AML-193 (cell line): ENCODE measurements at regions not wholly inside any gene's neighbourhood (a gene's known extent, or its start where the extent isn't known, plus 50 kb on each side); places are given as distances from the start of the nearest gene placed in this dataset.

ENCODE experiments used
- DNase-seq, 2 experiments: peaks; one replicate each; lab custom pipeline; 2025; lab: John Stamatoyannopoulos, UW

DNA sequence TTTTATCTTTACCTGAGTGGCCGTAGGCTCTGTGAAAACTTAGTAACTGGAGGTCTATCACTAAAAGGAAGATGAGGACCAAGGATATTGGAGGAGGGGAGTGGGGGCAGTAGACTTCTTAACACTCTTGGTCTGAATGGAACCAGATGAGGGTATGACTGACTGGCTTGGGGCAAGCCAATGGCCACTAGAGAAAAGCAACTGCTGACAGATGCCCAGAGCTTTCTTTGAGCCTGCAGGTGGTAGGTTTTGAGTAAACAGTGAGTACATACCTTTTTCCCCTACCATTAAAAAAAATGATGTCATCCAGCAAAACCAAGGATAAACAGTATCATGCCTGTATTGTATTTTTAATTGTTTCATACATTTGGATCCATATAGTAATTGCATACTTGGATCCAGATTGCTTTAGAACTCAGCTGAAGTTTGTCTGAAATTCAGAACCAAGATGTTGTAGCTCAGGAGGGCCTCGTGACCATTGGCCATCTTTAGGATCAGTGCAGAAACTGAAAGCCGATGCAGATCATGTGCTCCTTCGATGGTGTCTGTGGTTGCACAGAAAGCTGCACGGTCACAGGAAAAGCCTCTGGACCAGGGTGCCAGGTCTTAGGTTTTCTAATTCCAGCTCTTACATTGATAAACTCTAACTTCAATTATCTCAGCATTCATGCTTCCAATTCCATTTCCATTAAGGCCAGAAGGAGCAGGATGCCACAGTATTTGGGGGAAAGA is 131.0 kb downstream of the PDGFRA start:
- no peak for DNase-seq

DNA sequence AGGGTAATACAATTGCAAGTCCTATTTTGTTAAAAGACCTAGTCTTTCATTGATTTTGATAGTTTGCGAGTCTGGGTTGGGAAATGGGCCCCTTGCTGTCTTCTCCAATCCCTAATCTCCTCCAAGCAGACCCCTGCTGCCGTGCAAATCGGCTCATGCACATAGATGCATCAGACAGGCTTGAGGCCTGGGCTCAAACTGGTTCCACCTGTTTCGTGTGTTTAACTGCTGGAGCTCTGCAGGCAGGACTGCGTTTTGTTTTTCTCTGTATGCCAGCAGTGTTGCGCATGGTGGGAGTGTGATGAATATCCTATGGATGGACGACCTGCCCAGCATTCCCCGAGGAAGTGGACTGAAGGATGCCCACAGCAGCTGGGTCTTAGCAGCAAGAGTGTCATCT is 133.9 kb downstream of the PDGFRA start:
- no peak for DNase-seq

DNA sequence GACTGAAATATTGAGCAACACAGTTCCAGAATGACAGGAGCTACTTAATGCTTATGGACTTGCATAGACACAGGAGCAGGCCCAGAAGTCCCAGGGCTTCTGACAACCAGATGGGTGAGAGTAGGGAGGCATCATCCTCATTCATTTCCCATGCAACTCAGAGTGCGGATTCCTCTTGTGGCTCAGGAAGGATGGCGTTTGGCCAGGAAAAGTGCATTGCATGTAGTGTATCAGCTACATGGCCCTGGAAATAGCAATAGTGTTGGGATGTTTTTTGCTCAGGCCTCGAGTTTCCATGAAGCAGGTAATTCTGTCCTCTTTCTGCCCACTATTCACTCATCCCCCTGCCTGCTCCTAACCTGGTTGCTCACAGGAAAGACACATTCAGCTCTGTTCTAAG is 136.6 kb downstream of the PDGFRA start:
- DNase-seq, result no peak

DNA sequence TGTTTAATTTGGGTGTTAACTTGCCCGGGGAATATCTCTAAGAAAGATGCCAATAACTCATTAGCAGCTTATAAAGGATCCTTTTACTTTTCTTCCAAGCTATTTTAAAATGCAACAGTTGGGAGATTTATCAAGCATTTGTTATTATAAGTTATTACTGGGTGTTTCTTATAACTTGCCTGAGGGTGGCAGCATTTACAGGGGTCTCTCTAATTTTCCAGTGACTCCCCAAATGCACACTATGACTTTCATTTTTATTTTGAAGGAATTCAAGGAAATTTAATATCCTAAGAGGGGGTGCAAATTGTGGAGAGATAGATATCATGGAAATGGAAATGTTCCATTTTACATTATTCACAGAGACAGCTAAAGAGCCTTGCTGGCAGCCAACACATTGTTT is 138.0 kb downstream of the PDGFRA start:
- no peak for DNase-seq

DNA sequence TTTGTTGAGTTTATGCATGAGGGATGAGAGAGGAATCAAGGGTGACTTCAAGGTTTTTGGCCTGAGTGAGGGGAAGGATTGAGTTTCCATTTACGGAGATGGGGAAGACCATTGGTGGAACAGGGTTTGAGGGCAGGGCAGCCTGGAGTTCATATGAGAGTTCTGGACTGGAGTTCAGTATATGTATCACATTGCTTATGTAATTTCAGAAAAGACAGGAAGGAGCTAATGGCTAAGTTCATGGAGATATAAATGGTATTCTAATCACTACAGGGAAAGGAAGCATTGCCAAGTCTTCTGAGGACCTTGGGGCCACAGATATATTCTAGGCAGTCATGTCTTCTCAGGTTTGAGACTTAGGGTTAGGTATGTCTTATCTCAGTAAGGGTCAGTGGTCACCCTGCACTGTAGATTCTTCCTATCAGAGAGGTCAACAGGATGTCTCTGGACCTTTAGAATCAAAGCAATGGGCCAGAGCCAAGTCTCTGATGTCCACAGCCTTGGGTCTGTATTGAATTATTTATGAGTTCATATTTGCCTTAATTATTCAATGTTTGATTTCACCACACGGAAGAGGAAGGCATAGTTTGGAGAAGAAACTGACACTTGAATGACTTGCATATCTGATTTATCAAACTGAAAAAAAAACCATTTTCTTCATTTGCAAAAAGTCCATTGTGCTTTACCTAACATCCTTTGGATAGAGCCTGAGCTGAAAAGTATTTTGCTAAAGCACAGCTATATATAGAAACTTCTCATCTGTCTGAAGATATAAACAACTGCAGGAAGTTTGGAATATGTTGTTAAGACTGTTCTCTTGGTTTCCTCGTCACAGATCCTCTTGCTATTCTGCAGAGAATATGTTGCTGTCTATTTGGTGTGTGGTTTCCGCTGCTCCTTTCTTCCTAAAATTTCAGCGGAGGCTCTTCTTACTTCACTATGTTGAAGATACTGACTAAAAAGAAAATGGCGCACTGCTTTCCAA is 139.5 kb downstream of the PDGFRA start:
- no peak for DNase-seq

DNA sequence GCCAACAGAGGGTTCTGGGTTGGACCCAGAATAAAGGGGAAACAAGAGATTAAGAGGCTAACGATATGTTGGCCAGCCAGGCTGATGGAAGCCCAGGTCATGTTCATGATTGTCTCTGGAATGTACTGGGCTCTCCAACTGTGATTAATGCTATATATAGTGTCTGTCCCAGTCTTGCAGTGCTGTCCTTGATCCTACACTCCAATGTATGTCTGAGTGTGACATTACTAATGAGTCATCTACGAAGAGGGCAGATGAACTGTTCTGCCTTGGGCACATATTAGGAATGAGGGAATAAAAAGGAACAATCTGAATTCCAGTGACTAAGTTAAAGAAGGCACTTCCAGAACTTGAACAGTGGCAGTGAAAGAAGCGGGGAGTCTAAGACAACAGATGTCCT is 142.1 kb downstream of the PDGFRA start:
- DNase-seq, result no peak

DNA sequence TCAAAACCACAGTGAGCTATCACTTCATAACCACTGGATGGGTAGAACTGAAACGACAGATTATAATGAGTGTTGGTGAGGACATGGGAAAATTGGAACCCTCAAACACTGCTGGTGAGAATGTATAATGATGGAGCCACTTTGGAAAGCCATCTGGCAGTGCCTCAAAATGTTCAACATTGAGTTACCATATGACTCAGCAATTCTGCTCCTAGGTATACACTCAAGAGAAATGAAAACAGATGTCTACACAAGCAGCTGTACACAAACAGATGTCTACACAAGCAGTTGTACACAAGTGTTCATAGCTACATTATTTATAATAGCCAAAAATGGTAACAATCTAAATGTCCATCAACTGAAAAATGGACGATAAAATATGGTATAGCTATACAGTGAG is 143.9 kb downstream of the PDGFRA start:
- DNase-seq, result no peak

DNA sequence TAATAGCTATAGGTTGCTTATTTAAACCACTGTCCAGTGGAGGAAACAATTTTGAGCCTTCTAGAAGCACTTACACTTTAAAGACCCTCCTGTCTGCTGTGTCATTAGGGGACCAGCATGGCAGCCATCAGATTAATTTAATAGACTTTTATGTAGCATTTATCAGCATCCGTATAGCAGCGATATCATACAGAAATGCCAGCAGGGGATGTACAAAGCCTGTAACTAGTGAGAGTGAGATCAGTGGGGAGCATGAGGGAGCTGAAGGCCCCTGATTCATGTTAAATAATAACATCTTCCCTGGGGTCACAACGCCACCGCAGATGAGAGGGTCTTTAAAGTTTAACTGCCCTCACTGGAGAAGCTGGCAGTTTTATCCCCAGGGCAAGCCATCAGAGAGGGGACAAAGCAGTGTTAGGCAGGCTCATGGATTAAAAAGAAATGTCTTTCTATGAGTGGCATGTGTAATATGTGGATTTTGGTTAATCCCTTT is 144.7 kb downstream of the PDGFRA start:
- no peak for DNase-seq

DNA sequence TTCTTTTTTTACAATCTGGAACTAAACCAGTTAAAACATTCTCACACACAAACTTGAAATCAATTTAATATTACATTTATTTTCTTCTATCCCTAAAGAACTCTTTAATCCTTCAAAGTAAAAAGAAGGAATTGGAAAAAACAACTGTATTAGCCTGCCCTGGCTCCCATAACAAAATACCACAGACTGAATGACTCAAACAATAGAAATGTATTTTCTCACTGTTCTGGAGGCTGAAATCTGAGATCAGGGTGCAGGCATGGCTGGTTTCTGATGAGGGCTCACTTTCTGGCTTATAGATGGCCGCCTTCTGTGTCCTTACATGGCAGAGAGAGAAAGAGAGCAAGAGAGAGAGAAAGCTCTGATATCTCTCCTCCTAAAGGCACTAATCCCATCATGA is 149.4 kb downstream of the PDGFRA start:
- no peak for DNase-seq

DNA sequence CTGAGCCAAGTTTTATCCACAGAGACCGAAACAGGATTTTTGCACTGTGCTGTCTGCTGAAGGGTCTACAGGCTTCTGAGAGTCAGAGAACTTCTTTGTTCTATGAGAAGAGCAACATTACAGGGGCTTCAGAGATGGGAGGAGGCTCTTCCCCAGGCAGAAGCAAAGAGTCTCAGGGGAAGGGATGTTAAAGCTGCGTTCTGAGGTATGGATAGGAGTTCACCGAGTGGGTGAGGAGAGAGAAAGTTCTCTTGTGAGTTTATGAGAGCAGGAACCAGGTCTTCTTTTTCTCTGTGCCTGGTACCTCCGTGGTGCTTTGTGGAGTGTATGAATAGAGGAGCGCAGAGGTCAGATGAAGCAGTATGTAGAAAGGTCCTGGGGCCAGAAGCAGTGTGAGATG is 155.1 kb downstream of the PDGFRA start:
- no peak for DNase-seq

DNA sequence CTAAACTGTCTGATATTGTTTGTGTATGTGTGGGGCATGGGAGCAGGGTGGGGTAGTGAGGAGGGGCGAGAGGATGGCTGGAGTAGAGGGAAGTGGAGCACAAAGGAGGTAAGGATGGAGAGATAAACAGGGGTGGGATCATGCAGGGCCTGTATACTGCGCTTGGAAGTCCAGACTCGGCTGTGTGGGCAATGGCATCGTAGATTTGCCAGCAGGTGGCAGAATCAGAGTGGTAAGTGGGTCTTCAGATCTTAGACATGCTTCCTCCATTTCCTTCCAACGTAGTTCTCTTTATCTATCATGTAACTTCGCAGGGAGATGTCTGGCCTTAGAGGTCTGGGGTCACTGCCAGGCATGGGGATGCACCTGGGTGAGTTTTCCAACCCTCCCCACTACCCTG is 155.5 kb downstream of the PDGFRA start:
- no peak for DNase-seq

DNA sequence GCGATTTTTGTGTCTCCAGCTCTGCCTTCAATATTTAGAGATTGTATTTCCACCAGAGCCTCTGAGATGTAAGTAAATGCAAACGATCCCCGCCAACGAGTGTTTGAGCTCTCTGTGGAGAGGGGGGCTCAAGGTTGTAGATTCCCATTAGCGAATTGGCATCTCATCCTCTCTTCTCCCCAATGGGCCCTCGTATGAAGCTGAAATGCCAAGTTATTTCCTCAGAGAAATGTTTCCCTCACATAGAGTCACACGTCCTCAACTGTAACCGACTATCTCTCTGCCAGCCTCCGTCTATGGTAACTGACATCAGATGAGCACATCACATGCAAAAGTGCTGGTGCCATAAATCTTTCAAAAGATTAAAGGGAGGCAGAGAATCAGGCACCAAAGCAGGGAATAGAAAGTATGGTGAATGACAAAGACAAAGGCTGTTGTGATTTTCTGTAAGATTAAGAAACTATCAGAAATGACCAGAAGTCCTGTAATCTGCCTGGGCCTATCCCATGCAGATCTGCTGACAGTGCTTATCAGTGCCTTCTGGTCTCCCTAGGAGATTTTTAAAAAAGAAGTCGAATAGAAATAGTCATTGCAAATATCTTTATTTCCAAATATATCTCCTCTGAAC is 157.1 kb downstream of the PDGFRA start:
- DNase-seq, result no peak

DNA sequence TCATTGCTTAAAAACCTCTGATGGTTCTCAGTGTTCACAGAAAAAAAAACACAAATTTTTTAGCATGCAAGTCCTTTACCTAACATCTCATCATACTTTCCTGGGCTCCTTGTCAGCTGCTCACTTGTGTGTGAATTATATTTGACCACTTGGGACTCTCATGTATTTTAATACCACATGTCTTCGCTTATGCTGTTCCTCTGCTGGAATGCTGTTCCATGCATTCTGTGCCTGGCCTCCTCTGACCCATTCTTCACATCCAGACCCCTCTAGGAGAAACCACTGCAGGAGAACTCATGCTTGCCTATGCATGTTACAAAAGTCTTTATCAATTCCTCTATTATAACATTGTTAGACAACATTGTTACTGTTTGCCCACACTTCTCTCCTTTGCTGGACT is 157.6 kb downstream of the PDGFRA start:
- no peak for DNase-seq

DNA sequence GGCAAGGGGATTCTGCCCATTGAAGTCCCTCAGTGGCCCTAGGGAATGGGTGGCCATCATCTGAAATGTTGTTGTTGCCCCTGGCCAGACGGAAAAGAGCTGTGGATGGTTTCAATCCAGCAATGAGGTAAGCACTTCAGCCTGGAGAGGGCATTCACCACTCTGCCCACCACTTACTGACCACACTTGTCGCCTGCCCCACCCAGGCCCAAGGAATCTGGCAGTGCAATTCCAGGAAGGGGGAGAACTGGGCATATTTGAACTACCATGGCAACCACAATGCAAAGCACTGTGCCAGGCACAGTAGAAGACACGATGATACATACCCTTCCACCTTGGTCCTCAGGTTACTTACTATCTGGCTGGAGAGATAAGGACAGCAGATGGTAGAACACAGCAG is 161.6 kb downstream of the PDGFRA start:
- no peak for DNase-seq

DNA sequence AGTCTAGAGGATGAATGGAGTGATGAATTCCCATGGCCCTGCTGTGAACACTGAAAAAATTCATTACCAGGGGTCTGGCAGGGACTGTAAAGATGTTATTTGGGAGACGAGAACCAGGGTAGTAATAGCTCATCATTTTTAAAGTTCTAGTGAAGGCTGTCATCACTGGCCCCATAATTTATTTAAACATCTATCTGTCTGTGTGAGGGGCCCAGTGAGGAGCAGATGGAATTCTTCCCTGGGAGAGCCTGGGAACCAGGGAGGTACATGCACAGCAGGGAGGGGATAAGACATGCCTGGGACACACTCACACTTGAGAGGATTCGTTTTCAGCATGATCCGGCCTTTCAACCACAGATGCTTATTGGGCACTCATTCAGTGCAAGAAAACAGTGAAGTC is 162.0 kb downstream of the PDGFRA start:
- DNase-seq, result no peak

DNA sequence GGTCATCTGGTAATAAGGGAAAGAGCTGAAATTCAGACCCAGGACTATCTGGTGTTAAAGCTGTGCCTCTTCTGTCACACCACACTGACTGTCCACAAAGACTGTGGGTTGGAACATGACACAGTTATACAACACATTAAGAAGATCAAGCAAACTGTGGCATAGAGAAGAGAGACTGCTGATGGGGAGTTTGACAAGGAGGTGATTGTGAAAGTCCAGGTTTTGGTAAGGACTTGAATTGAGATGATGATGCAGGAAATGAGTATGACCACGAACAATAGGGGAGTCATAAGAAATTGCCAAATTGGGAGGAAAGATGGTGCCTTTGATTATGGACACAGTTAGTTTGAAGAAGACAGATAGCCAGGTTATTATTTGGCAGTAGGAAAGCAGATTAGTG is 163.4 kb downstream of the PDGFRA start:
- DNase-seq, result no peak

DNA sequence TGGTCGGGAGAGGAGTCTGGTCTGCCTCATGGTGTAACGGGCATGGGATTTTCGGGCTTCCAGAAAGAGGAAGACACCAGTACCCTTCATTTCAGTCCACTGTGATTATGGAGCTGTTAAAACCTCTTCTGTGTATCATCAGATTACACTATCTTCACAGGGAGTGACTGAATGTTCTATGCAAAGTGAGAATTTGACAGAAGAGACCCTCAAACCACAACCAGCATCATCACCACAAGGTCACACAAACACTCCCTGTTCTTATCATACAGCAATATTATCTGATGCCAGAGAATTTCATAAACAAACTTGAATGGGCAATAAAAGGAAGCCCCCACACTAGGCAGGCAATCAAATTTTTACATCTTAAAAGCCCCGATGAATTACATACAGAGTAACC is 164.2 kb downstream of the PDGFRA start:
- no peak for DNase-seq

DNA sequence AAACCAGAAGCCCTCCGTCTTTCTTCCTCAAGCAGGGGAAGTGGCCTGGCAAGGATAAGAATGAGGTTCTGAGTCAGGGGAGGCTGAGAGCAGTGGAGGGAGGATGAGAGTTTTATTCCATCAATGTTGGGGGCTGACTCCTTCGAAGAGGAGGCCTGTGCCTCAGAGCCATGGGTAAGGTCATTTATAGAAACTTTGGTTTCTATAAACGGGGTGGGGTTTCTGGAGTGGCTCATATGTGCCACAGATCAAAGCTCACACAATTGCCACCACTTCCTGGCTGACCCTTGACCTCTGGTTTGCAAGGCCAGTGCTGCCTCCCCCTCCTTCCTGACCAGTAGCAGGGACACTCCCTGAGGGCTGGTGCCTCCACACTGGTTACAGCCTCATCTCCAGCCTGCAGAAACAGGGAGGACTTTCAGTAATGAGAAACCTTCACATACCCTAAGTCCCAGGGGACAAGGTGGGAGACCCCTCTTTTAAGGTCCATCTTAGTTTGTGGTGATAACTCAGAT is 166.0 kb downstream of the PDGFRA start:
- no peak for DNase-seq

DNA sequence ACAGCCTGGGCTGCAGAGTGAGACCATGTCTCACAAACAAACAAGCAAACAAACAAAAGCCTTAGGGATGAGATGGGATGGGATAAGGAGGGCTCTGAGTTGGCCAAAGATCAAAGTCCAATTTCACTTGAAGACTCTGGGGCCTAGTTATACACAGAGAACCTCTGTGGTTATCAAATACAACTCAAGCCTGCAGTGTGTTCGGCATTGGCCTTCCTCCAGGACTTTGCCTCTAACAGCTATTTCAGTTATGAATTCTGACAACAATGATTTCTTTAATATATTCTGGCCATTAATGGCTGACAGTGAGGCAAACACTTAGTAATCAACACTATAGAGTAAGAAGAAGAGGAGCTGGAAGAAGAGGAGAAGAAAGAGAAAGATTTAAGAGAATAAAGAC is 171.1 kb downstream of the PDGFRA start:
- no peak for DNase-seq

DNA sequence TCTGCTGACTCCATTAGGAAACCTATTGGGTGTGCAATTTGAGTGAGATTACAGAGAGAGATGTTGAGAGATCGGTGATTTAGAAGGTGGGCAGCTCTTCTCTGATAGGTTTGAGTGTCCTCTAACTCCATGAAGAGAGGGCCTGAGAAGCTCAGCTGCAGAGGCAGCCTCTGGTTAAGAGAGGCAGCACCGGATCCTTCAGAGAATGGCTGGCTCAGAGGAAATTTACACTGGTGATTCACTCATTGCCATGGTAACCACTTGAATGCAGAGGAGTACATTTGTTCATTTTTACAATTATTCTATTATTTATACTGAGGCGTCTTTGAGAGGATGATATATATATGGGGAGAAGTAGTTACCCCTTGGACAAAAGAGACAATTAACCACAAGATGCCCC is 171.7 kb downstream of the PDGFRA start:
- no peak for DNase-seq

DNA sequence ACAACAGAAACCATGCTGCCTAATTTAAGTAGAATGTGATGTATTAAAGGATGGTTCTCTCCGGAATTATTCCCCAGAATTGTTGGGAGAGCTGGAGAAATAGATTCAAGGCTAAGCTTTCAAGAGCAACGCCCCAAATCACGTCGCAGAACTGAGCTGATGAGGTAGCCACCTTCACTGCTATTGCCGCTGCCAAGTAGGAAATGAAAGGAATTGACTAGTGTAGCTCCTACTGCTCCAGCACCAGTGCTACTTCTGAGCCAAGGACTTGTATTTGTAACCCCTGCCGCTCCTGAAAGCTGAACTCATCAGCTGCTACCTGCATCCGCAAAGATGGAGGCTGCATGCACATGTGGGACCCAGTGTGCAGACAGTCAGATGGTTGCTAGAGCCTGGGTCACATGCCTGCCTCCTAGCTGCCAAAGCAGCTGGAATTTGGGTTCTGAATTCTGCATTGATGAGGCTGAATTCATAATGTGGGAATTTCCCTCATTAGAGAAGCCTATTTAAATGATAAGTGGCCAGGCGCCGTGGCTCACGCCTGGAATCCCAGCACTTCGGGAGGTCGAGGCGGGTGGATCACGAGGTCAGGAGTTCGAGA is 173.9 kb downstream of the PDGFRA start:
- DNase-seq, result no peak
